Stomach (tissue), 4 donors: ENCODE measurements at regions not wholly inside any gene's neighbourhood (a gene's known extent, or its start where the extent isn't known, plus 50 kb on each side); places are given as distances from the start of the nearest gene placed in this dataset.

Experiments
- POLR2A ChIP-seq, 4 donors: fragments of 450-650 bp; IDR thresholded peaks; one replicate each; pipeline ENCODE4 v1.6.1; 2016; ENCODE audit warnings: antibody characterized with exemption in 4 of 4, control low read depth in 2 of 4, mild to moderate bottlenecking in 1 of 4, moderate library complexity in 1 of 4
- TF ChIP-seq, protein P1 (sequence below), 7 experiments: fragments of 450-650 bp in 4 of 7; fragments of 200-600 bp in 3 of 7; sonication (generic) in 3 of 7; IDR thresholded peaks; one replicate each; pipeline ENCODE4 v1.5.1; 2016 to 2019; ENCODE audit warnings: antibody characterized with exemption in 7 of 7, control low read depth in 2 of 7, mild to moderate bottlenecking in 1 of 7

DNA sequence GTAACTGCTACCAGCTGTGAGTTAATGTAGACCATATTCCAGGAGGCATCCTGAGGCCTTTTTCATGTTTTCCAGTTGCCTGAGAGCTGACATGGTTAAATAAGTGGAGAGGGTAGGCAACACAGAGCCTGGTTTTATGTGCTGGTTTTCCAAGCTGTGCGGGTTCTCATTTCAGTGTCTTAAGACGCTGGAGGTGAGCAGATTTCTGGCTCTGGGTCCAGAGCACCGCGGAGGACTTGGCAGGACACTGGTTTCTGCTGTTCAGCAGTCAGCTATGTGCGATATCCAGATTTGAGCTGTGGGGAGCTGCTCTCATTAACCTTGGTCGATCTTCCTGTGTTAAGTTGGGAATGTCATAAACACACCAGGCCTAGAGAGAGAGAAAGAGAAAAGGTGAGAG lies 680.8 kb downstream of the BCL11B start:
- TF ChIP-seq, protein P1, sequence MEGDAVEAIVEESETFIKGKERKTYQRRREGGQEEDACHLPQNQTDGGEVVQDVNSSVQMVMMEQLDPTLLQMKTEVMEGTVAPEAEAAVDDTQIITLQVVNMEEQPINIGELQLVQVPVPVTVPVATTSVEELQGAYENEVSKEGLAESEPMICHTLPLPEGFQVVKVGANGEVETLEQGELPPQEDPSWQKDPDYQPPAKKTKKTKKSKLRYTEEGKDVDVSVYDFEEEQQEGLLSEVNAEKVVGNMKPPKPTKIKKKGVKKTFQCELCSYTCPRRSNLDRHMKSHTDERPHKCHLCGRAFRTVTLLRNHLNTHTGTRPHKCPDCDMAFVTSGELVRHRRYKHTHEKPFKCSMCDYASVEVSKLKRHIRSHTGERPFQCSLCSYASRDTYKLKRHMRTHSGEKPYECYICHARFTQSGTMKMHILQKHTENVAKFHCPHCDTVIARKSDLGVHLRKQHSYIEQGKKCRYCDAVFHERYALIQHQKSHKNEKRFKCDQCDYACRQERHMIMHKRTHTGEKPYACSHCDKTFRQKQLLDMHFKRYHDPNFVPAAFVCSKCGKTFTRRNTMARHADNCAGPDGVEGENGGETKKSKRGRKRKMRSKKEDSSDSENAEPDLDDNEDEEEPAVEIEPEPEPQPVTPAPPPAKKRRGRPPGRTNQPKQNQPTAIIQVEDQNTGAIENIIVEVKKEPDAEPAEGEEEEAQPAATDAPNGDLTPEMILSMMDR (IDR thresholded peaks at IDR 0.05): no peak
- TF ChIP-seq POLR2A (IDR thresholded peaks at IDR 0.05): no peak
